ENCODE measurements at regions not wholly inside any gene's neighbourhood (a gene's known extent, or its start where the extent isn't known, plus 50 kb on each side); places are given as distances from the start of the nearest gene placed in this dataset.

DNA sequence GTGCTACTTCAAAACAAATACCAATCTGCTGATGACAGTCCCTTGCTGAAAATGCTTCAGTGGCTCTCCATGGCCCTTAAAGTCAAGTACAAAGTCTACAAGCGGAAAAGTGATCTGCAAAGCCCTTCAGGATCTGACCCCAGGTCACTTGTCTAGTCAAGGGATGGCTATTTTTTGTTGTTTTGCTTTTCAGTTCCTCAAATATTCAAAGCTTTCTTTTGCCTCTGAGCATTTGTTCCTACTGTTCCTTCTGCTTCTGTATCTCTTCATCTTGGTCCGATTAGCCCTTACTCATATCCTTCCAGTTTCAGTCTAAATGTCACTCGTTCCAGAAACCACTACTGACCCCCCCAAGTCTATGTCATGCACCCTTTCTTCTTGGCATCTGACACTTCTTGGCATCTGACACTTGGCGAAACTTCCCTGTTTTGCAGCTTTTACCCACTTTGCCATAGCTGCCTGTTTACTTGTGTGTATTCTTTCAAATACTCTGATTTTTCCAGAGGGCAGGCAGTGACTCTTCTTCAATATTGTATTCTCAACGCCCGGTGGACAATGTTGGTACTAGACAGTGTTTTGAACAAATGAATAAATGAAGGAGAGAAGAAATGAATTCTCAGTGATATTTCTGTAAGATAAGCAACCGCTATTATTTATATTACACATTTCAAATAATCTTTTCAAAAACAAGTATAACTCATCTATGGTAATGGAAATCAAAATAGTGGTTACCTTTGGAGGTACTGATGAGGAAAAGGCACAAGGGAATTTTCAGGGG is 175.9 kb upstream of the FN1 start:
- DNase-seq (ENCODE audit: low read depth in 1 of 2, low spot score in 2 of 2) (no peak), FAIRE-seq (no peak)
- H3K9me3 ChIP-seq (ENCODE audit: insufficient read depth in 2 of 2, low read depth in 1 of 2, low read length in 1 of 2) = peaks cover 7 to 14% of the 10 kb centered on the region in 2 experiments
- 91% methylated on average over 7 of the region's 7 CpGs; no CpG with 5 or more reads in 1 of the 2 experiments for WGBS, 2 experiments (ENCODE audit: extremely low coverage in 1 of 2, insufficient coverage in 1 of 2, insufficient read length in 1 of 2, insufficient replicate concordance in 2 of 2, low coverage in 1 of 2, low lambda C conversion rate in 2 of 2, missing lambda C conversion rate in 1 of 2)
- no peak overlapping the region for H3K23ac ChIP-seq (ENCODE audit: insufficient read length)
- H3K36me3 ChIP-seq (ENCODE audit: control insufficient read depth in 2 of 4, insufficient read depth in 4 of 4, low read length in 3 of 4) = no peaks in the 10 kb centered on the region
- no peak overlapping the region for H3K27ac ChIP-seq (ENCODE audit: low read depth, low read length)
- H4K8ac ChIP-seq (ENCODE audit: extremely low read depth, insufficient read depth, low read length) = no peak overlapping the region
- no peaks in the 10 kb centered on the region for H3K23me2 ChIP-seq (ENCODE audit: low read depth, low read length)
- POLR2A ChIA-PET (ENCODE audit: partially characterized antibody) = interaction anchor here (0.7 kb wide), 1 partner anchor 156 kb away, joined by 3 read pairs; no protein-coding TSS in a partner anchor
- H3K18ac ChIP-seq (ENCODE audit: extremely low read depth, low read length) = 0 out of 2 replicates have a peak overlapping the region, but pooled peaks have one; percentile 34
- H2BK15ac ChIP-seq (ENCODE audit: low read length) = no peak overlapping the region
- no peak overlapping the region for H3K4ac ChIP-seq (replicated peaks; ENCODE audit: insufficient read length, low read depth, low read length)
- no peak overlapping the region; a peak in 1 of 7 replicates for H3K9ac ChIP-seq (replicated peaks in 1 of 4; ENCODE audit: extremely low read depth in 1 of 4, low read depth in 3 of 4, low read length in 3 of 4)
- peaks cover 0 to 5% (median 3%) of the 10 kb centered on the region in 4 experiments; a peak in 5 of 7 replicates for H3K4me1 ChIP-seq (replicated peaks in 1 of 4; ENCODE audit: control insufficient read depth in 3 of 4, insufficient read depth in 4 of 4, low read length in 3 of 4)
- no peak overlapping the region for H3K56ac ChIP-seq (replicated peaks; ENCODE audit: insufficient read length, low read depth, low read length)
- H2BK12ac ChIP-seq (ENCODE audit: low read depth, low read length) = no peak overlapping the region
- H3K4me2 ChIP-seq (ENCODE audit: insufficient read depth in 1 of 2, low read depth in 2 of 2, low read length in 2 of 2) = no peak overlapping the region
- no peak overlapping the region for H2BK120ac ChIP-seq (replicated peaks; ENCODE audit: low read depth, low read length)
- H2BK5ac ChIP-seq (ENCODE audit: low read depth, low read length) = no peak overlapping the region
- H3K79me2 ChIP-seq (ENCODE audit: control insufficient read depth in 1 of 2, insufficient read depth in 2 of 2, low read length in 2 of 2) = no peaks in the 10 kb centered on the region
- H3K4me3 ChIP-seq (ENCODE audit: extremely low read depth in 1 of 4, insufficient read depth in 2 of 4, low read depth in 3 of 4, low read length in 4 of 4) = no peak overlapping the region
- CTCF ChIA-PET (ENCODE audit: partially characterized antibody) = interaction anchor here (1.0 to 1.5 kb wide), 2 partner anchors 13 to 99 kb away, joined by 3 to 4 read pairs; no protein-coding TSS in a partner anchor
- H2AK5ac ChIP-seq (ENCODE audit: low read depth, low read length) = no peak overlapping the region
- no peak overlapping the region for H2BK20ac ChIP-seq (ENCODE audit: low read length)
- no peaks in the 10 kb centered on the region for H3K79me1 ChIP-seq (ENCODE audit: low read depth, low read length)
- no peak overlapping the region for H4K5ac ChIP-seq (ENCODE audit: insufficient read length, low read depth, low read length)
- no peaks in the 10 kb centered on the region for H4K20me1 ChIP-seq (replicated peaks in 1 of 2; ENCODE audit: control insufficient read depth in 1 of 2, insufficient read depth in 2 of 2, low read length in 2 of 2)
- no peak overlapping the region for H2AFZ ChIP-seq (ENCODE audit: low read length)
- H3K14ac ChIP-seq (ENCODE audit: insufficient read length) = no peak overlapping the region
- H4K91ac ChIP-seq (replicated peaks; ENCODE audit: insufficient read length, low read length) = no peak overlapping the region
- no peak for TF ChIP-seq PHF8 (conservative IDR thresholded peaks at IDR 0.05; ENCODE audit: low read depth, low read length)
- TF ChIP-seq CREB1 (IDR thresholded peaks at IDR 0.05) = no peak
- no peak for TF ChIP-seq ZNF274 (IDR thresholded peaks at IDR 0.05; ENCODE audit: borderline replicate concordance, extremely low read depth, low read length)
- no peaks in the 10 kb centered on the region for H3K27me3 ChIP-seq (replicated peaks in 1 of 4; ENCODE audit: control insufficient read depth in 3 of 4, extremely low read depth in 1 of 4, insufficient read depth in 3 of 4, low read length in 3 of 4)

Data from H1 (cell line).